Liver (tissue), 8 donors: ENCODE measurements at regions not wholly inside any gene's neighbourhood (a gene's known extent, or its start where the extent isn't known, plus 50 kb on each side); places are given as distances from the start of the nearest gene placed in this dataset.

ENCODE experiments used
- DNase-seq: peaks from one replicate; pipeline ENCODE4 v3.0.0-alpha.2; 2017; ENCODE audit warnings: low spot score
- H3K27ac ChIP-seq, 2 donors: one replicate each; pipeline ENCODE4 v1.7.0; 2013; ENCODE audit warnings: inconsistent platforms in 2 of 2, low read length in 2 of 2, control low read depth in 1 of 2, low read depth in 1 of 2, mild to moderate bottlenecking in 1 of 2
- H3K27me3 ChIP-seq, 4 donors: one replicate each; pipeline versions ENCODE4 v1.6.1 to v1.7.0; 2013; ENCODE audit warnings: low read length in 3 of 4, inconsistent platforms in 1 of 4, mild to moderate bottlenecking in 1 of 4, moderate library complexity in 1 of 4; ENCODE audit not compliant: control insufficient read depth in 4 of 4, insufficient read depth in 4 of 4
- H3K36me3 ChIP-seq, 4 donors: one replicate each; pipeline versions ENCODE4 v1.6.1 to v1.7.0; 2013; ENCODE audit warnings: low read length in 3 of 4, mild to moderate bottlenecking in 3 of 4, low read depth in 1 of 4, moderate library complexity in 1 of 4; ENCODE audit not compliant: control insufficient read depth in 4 of 4, insufficient read depth in 3 of 4
- H3K4me1 ChIP-seq, 4 donors: one replicate each; pipeline versions ENCODE4 v1.6.1 to v1.7.0; 2013; ENCODE audit warnings: low read length in 3 of 4, mild to moderate bottlenecking in 3 of 4, moderate library complexity in 1 of 4; ENCODE audit not compliant: control insufficient read depth in 4 of 4, insufficient read depth in 4 of 4
- H3K4me3 ChIP-seq, 3 donors: one replicate each; pipeline versions ENCODE4 v1.6.1 to v1.7.0; 2013; ENCODE audit warnings: low read length in 3 of 3, control low read depth in 1 of 3, low read depth in 1 of 3, mild to moderate bottlenecking in 1 of 3
- H3K9ac ChIP-seq, 2 donors: one replicate each; pipeline ENCODE4 v1.7.0; 2013; ENCODE audit warnings: low read length in 2 of 2, mild to moderate bottlenecking in 2 of 2, moderate library complexity in 2 of 2, control low read depth in 1 of 2, low read depth in 1 of 2
- H3K9me3 ChIP-seq, 4 donors: one replicate each; pipeline versions ENCODE4 v1.6.1 to v1.7.0; 2013; ENCODE audit warnings: low read length in 3 of 4; ENCODE audit not compliant: control insufficient read depth in 4 of 4
- EGR1 ChIP-seq, 2 donors: IDR thresholded peaks; 2 replicates each; pipeline ENCODE4 v1.6.1; 2016 to 2018; ENCODE audit warnings: antibody characterized with exemption in 2 of 2, low read depth in 2 of 2
- FOXA1 ChIP-seq: IDR thresholded peaks from 2 replicates; pipeline ENCODE4 v1.6.1; 2016; ENCODE audit warnings: antibody characterized with exemption
- FOXA2 ChIP-seq: IDR thresholded peaks from 2 replicates; pipeline ENCODE4 v1.6.1; 2016; ENCODE audit warnings: antibody characterized with exemption
- GABPA ChIP-seq, 2 donors: IDR thresholded peaks in 1 of 2; conservative IDR thresholded peaks in 1 of 2; 2 replicates each; pipeline ENCODE4 v1.6.1; 2016; ENCODE audit warnings: antibody characterized with exemption in 2 of 2, mild to moderate bottlenecking in 1 of 2, moderate library complexity in 1 of 2
- HNF4A ChIP-seq, 2 donors: conservative IDR thresholded peaks; 2 replicates each; pipeline ENCODE4 v1.6.1; 2016; ENCODE audit warnings: antibody characterized with exemption in 2 of 2, mild to moderate bottlenecking in 2 of 2
- HNF4G ChIP-seq: IDR thresholded peaks from 2 replicates; pipeline ENCODE4 v1.6.1; 2016; ENCODE audit warnings: antibody characterized with exemption
- JUND ChIP-seq, 2 donors: IDR thresholded peaks; 2 replicates each; pipeline ENCODE4 v1.6.1; 2016; ENCODE audit warnings: antibody characterized with exemption in 2 of 2
- MAX ChIP-seq: IDR thresholded peaks from 2 replicates; pipeline ENCODE4 v1.6.1; 2016; ENCODE audit warnings: antibody characterized with exemption
- NR2F2 ChIP-seq: IDR thresholded peaks from 2 replicates; pipeline ENCODE4 v1.6.1; 2016; ENCODE audit warnings: antibody characterized with exemption
- RAD21 ChIP-seq, 2 donors: IDR thresholded peaks; 2 replicates each; pipeline ENCODE4 v1.6.1; 2016; ENCODE audit warnings: antibody characterized with exemption in 2 of 2, mild to moderate bottlenecking in 2 of 2
- SP1 ChIP-seq: IDR thresholded peaks from 2 replicates; pipeline ENCODE4 v1.6.1; 2018; ENCODE audit warnings: antibody characterized with exemption, mild to moderate bottlenecking
- TAF1 ChIP-seq: conservative IDR thresholded peaks from 2 replicates; pipeline ENCODE4 v1.6.1; 2016; ENCODE audit warnings: antibody characterized with exemption, mild to moderate bottlenecking
- YY1 ChIP-seq: IDR thresholded peaks from 2 replicates; pipeline ENCODE4 v1.6.1; 2016; ENCODE audit warnings: antibody characterized with exemption, mild to moderate bottlenecking
- ZBTB33 ChIP-seq: IDR thresholded peaks from 2 replicates; pipeline ENCODE4 v1.6.1; 2016; ENCODE audit warnings: antibody characterized with exemption
- WGBS: extraction: QIAGEN DNeasy Blood & Tissue Kit; methylation state at CpG from one replicate; pipeline ENCODE4 v1.1.7; 2013; 5-methylcytosine and 5-hydroxymethylcytosine counted together
- TF ChIP-seq, protein P1 (sequence below): IDR thresholded peaks from 2 replicates; pipeline ENCODE4 v1.6.1; 2016; ENCODE audit warnings: antibody characterized with exemption, mild to moderate bottlenecking
- TF ChIP-seq, protein P2 (sequence below): fragments of 150-350 bp; IDR thresholded peaks from 2 replicates; pipeline ENCODE4 v1.5.1; 2017; ENCODE audit warnings: improper control_type of control experiment, low read depth, low read length; ENCODE audit not compliant: missing input control
- TF ChIP-seq, protein P3 (sequence below): IDR thresholded peaks from 2 replicates; pipeline ENCODE4 v1.6.1; 2016; ENCODE audit warnings: antibody characterized with exemption
- donor health status: healthy.
- donor health status: healthy.
- donor health status: healthy.
- donor health status: healthy.
- donor health status: healthy.

GRCh38 chr15:25950014-25950413, 86.9 kb upstream of the ATP10A start (continued):
- no peak for TF ChIP-seq RAD21 (IDR thresholded peaks at IDR 0.05)
- TF ChIP-seq HNF4A (conservative IDR thresholded peaks at IDR 0.05) = no peak
- TF ChIP-seq, protein P1, sequence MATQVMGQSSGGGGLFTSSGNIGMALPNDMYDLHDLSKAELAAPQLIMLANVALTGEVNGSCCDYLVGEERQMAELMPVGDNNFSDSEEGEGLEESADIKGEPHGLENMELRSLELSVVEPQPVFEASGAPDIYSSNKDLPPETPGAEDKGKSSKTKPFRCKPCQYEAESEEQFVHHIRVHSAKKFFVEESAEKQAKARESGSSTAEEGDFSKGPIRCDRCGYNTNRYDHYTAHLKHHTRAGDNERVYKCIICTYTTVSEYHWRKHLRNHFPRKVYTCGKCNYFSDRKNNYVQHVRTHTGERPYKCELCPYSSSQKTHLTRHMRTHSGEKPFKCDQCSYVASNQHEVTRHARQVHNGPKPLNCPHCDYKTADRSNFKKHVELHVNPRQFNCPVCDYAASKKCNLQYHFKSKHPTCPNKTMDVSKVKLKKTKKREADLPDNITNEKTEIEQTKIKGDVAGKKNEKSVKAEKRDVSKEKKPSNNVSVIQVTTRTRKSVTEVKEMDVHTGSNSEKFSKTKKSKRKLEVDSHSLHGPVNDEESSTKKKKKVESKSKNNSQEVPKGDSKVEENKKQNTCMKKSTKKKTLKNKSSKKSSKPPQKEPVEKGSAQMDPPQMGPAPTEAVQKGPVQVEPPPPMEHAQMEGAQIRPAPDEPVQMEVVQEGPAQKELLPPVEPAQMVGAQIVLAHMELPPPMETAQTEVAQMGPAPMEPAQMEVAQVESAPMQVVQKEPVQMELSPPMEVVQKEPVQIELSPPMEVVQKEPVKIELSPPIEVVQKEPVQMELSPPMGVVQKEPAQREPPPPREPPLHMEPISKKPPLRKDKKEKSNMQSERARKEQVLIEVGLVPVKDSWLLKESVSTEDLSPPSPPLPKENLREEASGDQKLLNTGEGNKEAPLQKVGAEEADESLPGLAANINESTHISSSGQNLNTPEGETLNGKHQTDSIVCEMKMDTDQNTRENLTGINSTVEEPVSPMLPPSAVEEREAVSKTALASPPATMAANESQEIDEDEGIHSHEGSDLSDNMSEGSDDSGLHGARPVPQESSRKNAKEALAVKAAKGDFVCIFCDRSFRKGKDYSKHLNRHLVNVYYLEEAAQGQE = no peak
- TF ChIP-seq YY1 = no peak

DNA sequence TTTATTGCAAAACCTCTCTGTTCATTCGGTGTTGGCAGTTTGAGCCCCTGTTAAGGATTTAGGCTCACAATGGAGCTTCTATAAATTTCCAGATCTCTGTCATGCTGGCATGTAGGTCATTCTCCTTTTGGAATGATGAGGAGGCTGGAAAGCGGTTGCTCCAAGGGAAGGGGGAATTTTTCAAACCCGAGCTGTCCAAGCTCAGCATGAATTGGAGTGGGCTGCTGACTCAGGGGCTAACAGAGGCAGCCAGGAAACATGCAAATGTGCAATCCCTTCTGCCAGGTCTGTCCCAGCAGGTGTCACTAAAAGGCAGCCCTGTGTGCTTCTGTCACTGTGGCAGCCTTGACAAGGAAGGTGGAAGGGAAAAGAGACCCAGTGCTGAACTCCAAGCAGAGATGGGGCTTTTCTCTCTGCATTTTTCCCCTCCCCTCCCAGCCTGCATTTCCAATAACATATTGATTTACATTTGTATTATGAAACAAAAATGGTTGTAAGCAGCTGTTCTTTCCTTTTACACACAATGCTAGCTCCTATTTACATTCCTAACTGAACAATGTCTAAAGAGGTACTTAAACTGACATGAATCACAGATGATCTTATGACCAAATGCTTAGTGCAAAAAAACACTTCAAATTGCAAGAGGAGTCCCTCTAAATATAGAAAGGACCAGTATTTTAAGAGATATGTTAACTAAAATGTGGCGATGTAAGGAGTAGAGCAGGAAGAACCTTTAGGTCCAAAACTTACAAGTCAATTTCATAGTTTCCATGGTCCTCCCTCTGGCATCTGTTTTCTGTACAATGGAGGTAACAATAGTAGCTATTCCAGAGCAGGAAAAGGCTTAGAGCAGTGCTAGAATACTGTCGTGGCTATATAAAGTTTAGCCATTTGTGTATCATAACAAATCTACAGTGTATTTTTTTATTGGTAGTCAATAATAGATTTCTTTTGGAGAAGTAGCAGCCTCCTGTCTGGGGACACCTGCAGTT, 84.5 kb upstream of the ATP10A start:
- DNase-seq = no peak
- no peak for TF ChIP-seq TAF1
- peak in 1 of 2 donors; percentile 13 for TF ChIP-seq RAD21 (IDR thresholded peaks at IDR 0.05)
- no peak for TF ChIP-seq FOXA2
- TF ChIP-seq, protein P2, sequence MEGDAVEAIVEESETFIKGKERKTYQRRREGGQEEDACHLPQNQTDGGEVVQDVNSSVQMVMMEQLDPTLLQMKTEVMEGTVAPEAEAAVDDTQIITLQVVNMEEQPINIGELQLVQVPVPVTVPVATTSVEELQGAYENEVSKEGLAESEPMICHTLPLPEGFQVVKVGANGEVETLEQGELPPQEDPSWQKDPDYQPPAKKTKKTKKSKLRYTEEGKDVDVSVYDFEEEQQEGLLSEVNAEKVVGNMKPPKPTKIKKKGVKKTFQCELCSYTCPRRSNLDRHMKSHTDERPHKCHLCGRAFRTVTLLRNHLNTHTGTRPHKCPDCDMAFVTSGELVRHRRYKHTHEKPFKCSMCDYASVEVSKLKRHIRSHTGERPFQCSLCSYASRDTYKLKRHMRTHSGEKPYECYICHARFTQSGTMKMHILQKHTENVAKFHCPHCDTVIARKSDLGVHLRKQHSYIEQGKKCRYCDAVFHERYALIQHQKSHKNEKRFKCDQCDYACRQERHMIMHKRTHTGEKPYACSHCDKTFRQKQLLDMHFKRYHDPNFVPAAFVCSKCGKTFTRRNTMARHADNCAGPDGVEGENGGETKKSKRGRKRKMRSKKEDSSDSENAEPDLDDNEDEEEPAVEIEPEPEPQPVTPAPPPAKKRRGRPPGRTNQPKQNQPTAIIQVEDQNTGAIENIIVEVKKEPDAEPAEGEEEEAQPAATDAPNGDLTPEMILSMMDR = no peak
- H3K4me1 ChIP-seq = no peaks in the 10 kb centered on the region
- no peak overlapping the region for H3K4me3 ChIP-seq
- H3K9ac ChIP-seq = no peak overlapping the region
- 50% methylated on average over 5 of the region's 5 CpGs for WGBS
- no peaks in the 10 kb centered on the region for H3K9me3 ChIP-seq
- no peak overlapping the region for H3K27ac ChIP-seq
- H3K27me3 ChIP-seq = no peaks in the 10 kb centered on the region
- no peaks in the 10 kb centered on the region for H3K36me3 ChIP-seq

- 75% methylated on average over 21 of the region's 21 CpGs for WGBS
- no peak for TF ChIP-seq TAF1
- TF ChIP-seq NR2F2 = no peak
- no peak for TF ChIP-seq HNF4A (conservative IDR thresholded peaks at IDR 0.05)
- no peak for TF ChIP-seq FOXA1
- TF ChIP-seq, protein P2 = no peak
- TF ChIP-seq MAX = no peak
- TF ChIP-seq HNF4G = no peak
- TF ChIP-seq GABPA (IDR thresholded peaks at IDR 0.05 in 1 of 2, conservative IDR thresholded peaks at IDR 0.05 in 1 of 2) = no peak
- TF ChIP-seq FOXA2 = no peak
- no peak for TF ChIP-seq RAD21 (IDR thresholded peaks at IDR 0.05)
- TF ChIP-seq, protein P3, sequence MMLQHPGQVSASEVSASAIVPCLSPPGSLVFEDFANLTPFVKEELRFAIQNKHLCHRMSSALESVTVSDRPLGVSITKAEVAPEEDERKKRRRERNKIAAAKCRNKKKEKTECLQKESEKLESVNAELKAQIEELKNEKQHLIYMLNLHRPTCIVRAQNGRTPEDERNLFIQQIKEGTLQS = no peak
- no peak for TF ChIP-seq SP1
- no peak for TF ChIP-seq JUND (IDR thresholded peaks at IDR 0.05)
- no peak for TF ChIP-seq ZBTB33
- TF ChIP-seq EGR1 (IDR thresholded peaks at IDR 0.05; ENCODE audit: low read depth in 2 of 2) = no peak
These were observed 83.2 kb upstream of the ATP10A start for GRCh38 chr15:25946241-25946805.

More at GRCh38 chr15:25946241-25946805, 83.2 kb upstream of the ATP10A start:
- H3K27me3 ChIP-seq = no peaks in the 10 kb centered on the region
- no peak overlapping the region for H3K27ac ChIP-seq
- no peak overlapping the region for H3K9ac ChIP-seq
- DNase-seq = no peak
- H3K4me1 ChIP-seq = no peaks in the 10 kb centered on the region
- H3K9me3 ChIP-seq = no peaks in the 10 kb centered on the region
- H3K36me3 ChIP-seq = no peaks in the 10 kb centered on the region
- no peak overlapping the region for H3K4me3 ChIP-seq
